H1 (cell line): ENCODE measurements at regions not wholly inside any gene's neighbourhood (a gene's known extent, or its start where the extent isn't known, plus 50 kb on each side); places are given as distances from the start of the nearest gene placed in this dataset.
A peak's percentile ranks its signal among the peaks of the same experiment; 100 is the strongest.

Experiments used
- CTCF ChIA-PET: fragments of 300-600 bp; sonication (Branson Sonifier 250); formaldehyde crosslinking; loops from one replicate; lab custom pipeline; 2021; ENCODE audit not compliant: partially characterized antibody; lab: Charles Lee
- POLR2A ChIA-PET: fragments of 300-600 bp; sonication (Branson Sonifier 250); formaldehyde crosslinking; loops from one replicate; lab custom pipeline; 2021; ENCODE audit warnings: inconsistent platforms; ENCODE audit not compliant: partially characterized antibody; lab: Charles Lee
- DNase-seq, 2 experiments: peaks; one replicate each; pipeline versions ENCODE4 v3.0.0 to v3.0.0-alpha.2; 2010 to 2022; ENCODE audit warnings: low spot score in 2 of 2, low read depth in 1 of 2, mixed read lengths in 1 of 2
- FAIRE-seq: peaks from 2 replicates; lab custom pipeline; 2011; peaks lifted over from hg19 to GRCh38; lab: Jason Lieb, UNC
- H2AFZ ChIP-seq: 2 replicates; pipeline ENCODE4 v1.8.1; 2012; ENCODE audit warnings: low read length, inconsistent platforms
- H2AK5ac ChIP-seq: 2 replicates; pipeline ENCODE4 v1.6.1; 2013; ENCODE audit warnings: low read depth, low read length
- H2BK120ac ChIP-seq: replicated peaks from 2 replicates; pipeline ENCODE3; 2013; ENCODE audit warnings: low read depth, low read length, inconsistent platforms
- H2BK12ac ChIP-seq: 2 replicates; pipeline ENCODE4 v1.6.1; 2013; ENCODE audit warnings: low read depth, low read length
- H2BK15ac ChIP-seq: 2 replicates; pipeline ENCODE4 v1.6.1; 2013; ENCODE audit warnings: low read length
- H2BK20ac ChIP-seq: 2 replicates; pipeline ENCODE4 v1.6.1; 2013; ENCODE audit warnings: low read length
- H2BK5ac ChIP-seq: 2 replicates; pipeline ENCODE4 v1.6.1; 2013; ENCODE audit warnings: low read depth, low read length
- H3K14ac ChIP-seq: 2 replicates; pipeline ENCODE4 v1.6.1; 2013; ENCODE audit warnings: inconsistent platforms; ENCODE audit not compliant: insufficient read length
- H3K18ac ChIP-seq: 2 replicates; pipeline ENCODE4 v1.6.1; 2013; ENCODE audit warnings: low read length; ENCODE audit errors: extremely low read depth
- H3K23ac ChIP-seq: 2 replicates; pipeline ENCODE4 v1.6.1; 2013; ENCODE audit warnings: inconsistent platforms; ENCODE audit not compliant: insufficient read length
- H3K23me2 ChIP-seq: 2 replicates; pipeline ENCODE4 v1.6.1; 2013; ENCODE audit warnings: low read depth, low read length
- H3K27ac ChIP-seq: 2 replicates; pipeline ENCODE4 v1.6.1; 2011; ENCODE audit warnings: low read depth, low read length, inconsistent platforms
- H3K27me3 ChIP-seq, 4 experiments: replicated peaks in 1 of 4; 1 replicate in 1 of 4; 2 replicates in 3 of 4; pipeline versions ENCODE4 v1.6.1 to v1.8.1; 2011 to 2013; ENCODE audit warnings: low read length in 3 of 4, mild to moderate bottlenecking in 3 of 4, inconsistent platforms in 2 of 4, mixed read lengths in 2 of 4, moderate library complexity in 1 of 4; ENCODE audit not compliant: control insufficient read depth in 3 of 4, insufficient read depth in 3 of 4; ENCODE audit errors: extremely low read depth in 1 of 4
- H3K36me3 ChIP-seq, 4 experiments: 2 replicates each; pipeline versions ENCODE4 v1.6.1 to v1.8.1; 2011 to 2013; ENCODE audit warnings: mild to moderate bottlenecking in 4 of 4, low read length in 3 of 4, moderate library complexity in 2 of 4, control low read depth in 1 of 4, inconsistent platforms in 1 of 4; ENCODE audit not compliant: insufficient read depth in 4 of 4, control insufficient read depth in 2 of 4
- H3K4ac ChIP-seq: replicated peaks from 2 replicates; pipeline ENCODE3; 2013; ENCODE audit warnings: low read length, low read depth, mixed read lengths, inconsistent platforms; ENCODE audit not compliant: insufficient read length
- H3K4me1 ChIP-seq, 4 experiments: replicated peaks in 1 of 4; 1 replicate in 1 of 4; 2 replicates in 3 of 4; pipeline versions ENCODE4 v1.6.1 to v1.8.1; 2011 to 2013; ENCODE audit warnings: low read length in 3 of 4, inconsistent platforms in 2 of 4, mixed read lengths in 1 of 4; ENCODE audit not compliant: insufficient read depth in 4 of 4, control insufficient read depth in 3 of 4
- H3K4me2 ChIP-seq, 2 experiments: 2 replicates each; pipeline versions ENCODE4 v1.6.1 to v1.8.1; 2011 to 2013; ENCODE audit warnings: low read depth in 2 of 2, low read length in 2 of 2, control low read depth in 1 of 2, inconsistent platforms in 1 of 2, mild to moderate bottlenecking in 1 of 2; ENCODE audit not compliant: insufficient read depth in 1 of 2
- H3K4me3 ChIP-seq, 4 experiments: fragments of 200-600, 300-600 bp in 1 of 4; sonication (generic), shearing (Covaris generic), sonication (Bioruptor Twin) in 1 of 4; 2 replicates each; pipeline versions ENCODE4 v1.5.1 to v1.8.1; 2011 to 2016; ENCODE audit warnings: low read length in 4 of 4, low read depth in 3 of 4, control low read depth in 2 of 4, inconsistent platforms in 2 of 4, mild to moderate bottlenecking in 2 of 4, mixed read lengths in 1 of 4, moderate library complexity in 1 of 4; ENCODE audit not compliant: insufficient read depth in 2 of 4; ENCODE audit errors: extremely low read depth in 1 of 4
- H3K56ac ChIP-seq: replicated peaks from 2 replicates; pipeline ENCODE3; 2013; ENCODE audit warnings: low read depth, mild to moderate bottlenecking, mixed read lengths, low read length, inconsistent platforms; ENCODE audit not compliant: insufficient read length
- H3K79me1 ChIP-seq: 2 replicates; pipeline ENCODE4 v1.6.1; 2013; ENCODE audit warnings: low read depth, low read length, control low read depth
- H3K79me2 ChIP-seq, 2 experiments: 2 replicates each; pipeline versions ENCODE4 v1.6.1 to v1.8.1; 2012 to 2013; ENCODE audit warnings: low read length in 2 of 2, mild to moderate bottlenecking in 2 of 2, inconsistent platforms in 1 of 2; ENCODE audit not compliant: insufficient read depth in 2 of 2, control insufficient read depth in 1 of 2
- H3K9ac ChIP-seq, 4 experiments: replicated peaks in 1 of 4; 1 replicate in 1 of 4; 2 replicates in 3 of 4; pipeline versions ENCODE4 v1.6.1 to v1.8.1; 2011 to 2013; ENCODE audit warnings: low read depth in 3 of 4, low read length in 3 of 4, control low read depth in 2 of 4, mild to moderate bottlenecking in 2 of 4, moderate library complexity in 2 of 4, inconsistent platforms in 1 of 4; ENCODE audit errors: extremely low read depth in 1 of 4
- H3K9me3 ChIP-seq, 2 experiments: 2 replicates each; pipeline versions ENCODE4 v1.6.1 to v1.8.1; 2012 to 2013; ENCODE audit warnings: mild to moderate bottlenecking in 2 of 2, moderate library complexity in 2 of 2, control low read depth in 1 of 2, inconsistent platforms in 1 of 2, low read depth in 1 of 2, low read length in 1 of 2, mixed read lengths in 1 of 2; ENCODE audit not compliant: insufficient read depth in 2 of 2
- H4K20me1 ChIP-seq, 2 experiments: replicated peaks in 1 of 2; 2 replicates each; pipeline versions ENCODE3 to v1.8.1; 2011 to 2013; ENCODE audit warnings: inconsistent platforms in 2 of 2, low read length in 2 of 2, mild to moderate bottlenecking in 1 of 2; ENCODE audit not compliant: insufficient read depth in 2 of 2, control insufficient read depth in 1 of 2
- H4K5ac ChIP-seq: 2 replicates; pipeline ENCODE4 v1.6.1; 2013; ENCODE audit warnings: low read length, low read depth, mixed read lengths, inconsistent platforms; ENCODE audit not compliant: insufficient read length
- H4K8ac ChIP-seq: 2 replicates; pipeline ENCODE4 v1.8.0; 2013; ENCODE audit warnings: mild to moderate bottlenecking, moderate library complexity, low read length, inconsistent platforms; ENCODE audit not compliant: insufficient read depth; ENCODE audit errors: extremely low read depth
- H4K91ac ChIP-seq: replicated peaks from 2 replicates; pipeline ENCODE3; 2013; ENCODE audit warnings: low read length, mixed read lengths, inconsistent platforms; ENCODE audit not compliant: insufficient read length
- BCL11A ChIP-seq, 2 experiments: IDR thresholded peaks; one replicate each; pipeline ENCODE4 v1.6.1; 2011; ENCODE audit warnings: low read depth in 2 of 2, low read length in 2 of 2, mild to moderate bottlenecking in 2 of 2
- CBX8 ChIP-seq: fragments of 300-800, 300-1000 bp; sonication (generic); IDR thresholded peaks from 2 replicates; pipeline ENCODE4 v1.7.1; 2016; ENCODE audit warnings: low read depth, low read length, borderline replicate concordance
- CHD2 ChIP-seq: IDR thresholded peaks from 2 replicates; pipeline ENCODE4 v1.6.1; 2012; ENCODE audit warnings: low read length, improper control_type of control experiment
- CTBP2 ChIP-seq: IDR thresholded peaks from 2 replicates; pipeline ENCODE4 v1.7.0; 2011; ENCODE audit warnings: borderline replicate concordance, mild to moderate bottlenecking, moderate library complexity, mixed read lengths, low read length; ENCODE audit not compliant: insufficient read depth, insufficient read length
- HDAC6 ChIP-seq: IDR thresholded peaks from one replicate; pipeline ENCODE4 v1.7.1; 2012; ENCODE audit warnings: low read depth, mild to moderate bottlenecking, inconsistent platforms, low read length, moderate library complexity
- KDM1A ChIP-seq: fragments of 200-600, 300-600 bp; sonication (generic); IDR thresholded peaks from 2 replicates; pipeline ENCODE4 v1.7.1; 2016; ENCODE audit warnings: mild to moderate bottlenecking, low read length, borderline replicate concordance
- KDM5A ChIP-seq: fragments of 200-600 bp; IDR thresholded peaks from 2 replicates; pipeline ENCODE4 v1.7.1; 2012; ENCODE audit warnings: mild to moderate bottlenecking, low read length, inconsistent platforms, mixed read lengths
- MAFK ChIP-seq: IDR thresholded peaks from 2 replicates; pipeline ENCODE4 v1.6.1; 2012; ENCODE audit warnings: low read depth, mild to moderate bottlenecking, improper control_type of control experiment, low read length
- RXRA ChIP-seq: IDR thresholded peaks from 2 replicates; pipeline ENCODE4 v1.6.1; 2011; ENCODE audit warnings: low read depth, mild to moderate bottlenecking, low read length, moderate library complexity; ENCODE audit not compliant: insufficient read depth
- SP1 ChIP-seq: IDR thresholded peaks from 2 replicates; pipeline ENCODE4 v1.6.1; 2011; ENCODE audit warnings: low read depth, low read length
- TEAD4 ChIP-seq: IDR thresholded peaks from 2 replicates; pipeline ENCODE4 v1.6.1; 2012; ENCODE audit warnings: low read depth, low read length, inconsistent platforms, mixed read lengths
- ZNF274 ChIP-seq: IDR thresholded peaks from 2 replicates; pipeline ENCODE4 v1.7.0; 2012; ENCODE audit warnings: low read length, borderline replicate concordance; ENCODE audit errors: extremely low read depth
- TF ChIP-seq, protein P1 (sequence below): IDR thresholded peaks from 2 replicates; pipeline ENCODE4 v1.6.1; 2012; ENCODE audit warnings: inconsistent platforms
- TF ChIP-seq, protein P2 (sequence below): IDR thresholded peaks from 2 replicates; pipeline ENCODE4 v1.6.1; 2011; ENCODE audit warnings: low read length, improper control_type of control experiment

DNA sequence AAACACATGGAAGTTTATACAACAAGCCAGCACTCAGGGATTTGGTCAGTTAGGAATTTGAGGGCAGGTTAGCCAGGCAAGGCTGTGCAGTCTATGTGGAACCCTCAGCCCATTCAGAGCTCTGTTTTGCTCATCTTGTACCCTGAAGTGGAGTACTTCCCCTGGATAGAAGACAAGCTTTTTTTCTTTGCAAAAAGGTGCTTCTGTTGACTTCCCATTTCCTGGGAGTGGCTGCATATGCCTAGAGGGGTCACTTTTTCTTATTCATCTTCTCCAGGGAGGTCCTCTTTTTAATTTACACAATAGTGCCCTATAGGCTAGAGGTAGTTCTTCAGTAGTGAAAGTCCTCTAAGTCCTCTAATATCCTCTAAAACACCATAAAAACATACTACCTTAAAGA, 225.0 kb upstream of the P2RY1 start:
- no peak for DNase-seq
- no peak overlapping the region for H3K14ac ChIP-seq
- peak overlapping the region; percentile 51; the same call in 1 of the 2 replicates for H3K18ac ChIP-seq
- H2AFZ ChIP-seq, result no peak overlapping the region
- ChIA-PET CTCF (interaction anchor here (0.6 to 1.3 kb wide), 8 partner anchors 13 to 583 kb away, joined by 3 to 5 read pairs (median 4); partner anchors contain the start of gene P2RY1), POLR2A (interaction anchor here (0.6 to 1.5 kb wide), 4 partner anchors 14 to 225 kb away, joined by 3 read pairs; partner anchors contain the start of gene P2RY1)
- no peaks in the 10 kb centered on the region for H3K27me3 ChIP-seq
- H2BK15ac ChIP-seq, result no peak overlapping the region
- no peaks in the 10 kb centered on the region for H4K20me1 ChIP-seq
- no peaks in the 10 kb centered on the region for H3K36me3 ChIP-seq
- no peak overlapping the region for H3K23ac ChIP-seq
- FAIRE-seq, result no peak
- no peak overlapping the region for H3K4ac ChIP-seq
- no peaks in the 10 kb centered on the region for H3K79me2 ChIP-seq
- peaks cover 0 to 9% (median 8%) of the 10 kb centered on the region in 4 experiments; a peak in 5 of 7 replicates for H3K4me1 ChIP-seq
- no peak overlapping the region for H4K5ac ChIP-seq
- no peak overlapping the region for H4K8ac ChIP-seq
- no peak overlapping the region for H2BK20ac ChIP-seq
- H3K4me2 ChIP-seq, result peak overlapping the region in 1 of 2 experiments; percentile 30; a peak in 1 of 4 replicates
- H4K91ac ChIP-seq, result no peak overlapping the region
- 0 out of 2 replicates have a peak overlapping the region, but pooled peaks have one; percentile 5 for H2BK12ac ChIP-seq
- no peak overlapping the region for H3K9ac ChIP-seq
- H2BK120ac ChIP-seq, result no peak overlapping the region
- H2AK5ac ChIP-seq, result no peak overlapping the region
- peak overlapping the region; percentile 82; the same call in 1 of the 2 replicates for H2BK5ac ChIP-seq
- H3K23me2 ChIP-seq, result no peaks in the 10 kb centered on the region
- no peaks in the 10 kb centered on the region for H3K79me1 ChIP-seq
- no peaks in the 10 kb centered on the region for H3K9me3 ChIP-seq
- no peak overlapping the region for H3K56ac ChIP-seq
- peak overlapping the region in 1 of 4 experiments; percentile 15; a peak in 1 of 8 replicates for H3K4me3 ChIP-seq
- H3K27ac ChIP-seq, result no peak overlapping the region
- TF ChIP-seq SP1 (no peak), HDAC6 (no peak), CBX8 (no peak), TEAD4 (no peak), ZNF274 (no peak), CTBP2 (no peak), RXRA (no peak), MAFK (no peak), KDM5A (no peak), KDM1A (no peak), CHD2 (no peak), BCL11A (IDR thresholded peaks at IDR 0.05; ENCODE audit: low read depth in 2 of 2, low read length in 2 of 2) (no peak)
- TF ChIP-seq, protein P1, sequence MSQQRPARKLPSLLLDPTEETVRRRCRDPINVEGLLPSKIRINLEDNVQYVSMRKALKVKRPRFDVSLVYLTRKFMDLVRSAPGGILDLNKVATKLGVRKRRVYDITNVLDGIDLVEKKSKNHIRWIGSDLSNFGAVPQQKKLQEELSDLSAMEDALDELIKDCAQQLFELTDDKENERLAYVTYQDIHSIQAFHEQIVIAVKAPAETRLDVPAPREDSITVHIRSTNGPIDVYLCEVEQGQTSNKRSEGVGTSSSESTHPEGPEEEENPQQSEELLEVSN, result no peak
- TF ChIP-seq, protein P2, sequence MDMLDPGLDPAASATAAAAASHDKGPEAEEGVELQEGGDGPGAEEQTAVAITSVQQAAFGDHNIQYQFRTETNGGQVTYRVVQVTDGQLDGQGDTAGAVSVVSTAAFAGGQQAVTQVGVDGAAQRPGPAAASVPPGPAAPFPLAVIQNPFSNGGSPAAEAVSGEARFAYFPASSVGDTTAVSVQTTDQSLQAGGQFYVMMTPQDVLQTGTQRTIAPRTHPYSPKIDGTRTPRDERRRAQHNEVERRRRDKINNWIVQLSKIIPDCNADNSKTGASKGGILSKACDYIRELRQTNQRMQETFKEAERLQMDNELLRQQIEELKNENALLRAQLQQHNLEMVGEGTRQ, result no peak
